ENCODE measurements at regions not wholly inside any gene's neighbourhood (a gene's known extent, or its start where the extent isn't known, plus 50 kb on each side); places are given as distances from the start of the nearest gene placed in this dataset.

DNA sequence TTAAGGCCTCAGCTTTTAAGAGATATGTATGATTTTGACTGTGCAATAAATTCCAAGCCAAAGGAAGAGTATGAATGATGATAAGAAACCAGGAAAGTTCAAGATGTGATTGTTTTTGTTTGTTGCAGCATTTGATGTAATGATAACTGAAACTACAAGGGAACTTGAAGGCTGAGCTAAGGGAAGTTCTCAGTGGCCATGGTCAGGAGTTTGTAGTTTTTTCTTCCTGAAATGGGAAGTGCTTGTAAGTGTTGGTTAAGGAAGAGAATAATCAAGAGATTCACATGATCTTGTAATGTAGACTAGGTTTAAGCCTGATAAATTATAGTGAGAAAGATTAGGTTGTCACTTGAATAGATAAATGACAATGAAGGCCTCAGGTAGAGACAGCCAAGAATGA is 53.4 kb downstream of the PTCHD4 start:
- no peak for DNase-seq (ENCODE audit: low read depth)
- no peak overlapping the region for H3K4me3 ChIP-seq (ENCODE audit: low read depth, low read length)
- TF ChIP-seq, protein P1, sequence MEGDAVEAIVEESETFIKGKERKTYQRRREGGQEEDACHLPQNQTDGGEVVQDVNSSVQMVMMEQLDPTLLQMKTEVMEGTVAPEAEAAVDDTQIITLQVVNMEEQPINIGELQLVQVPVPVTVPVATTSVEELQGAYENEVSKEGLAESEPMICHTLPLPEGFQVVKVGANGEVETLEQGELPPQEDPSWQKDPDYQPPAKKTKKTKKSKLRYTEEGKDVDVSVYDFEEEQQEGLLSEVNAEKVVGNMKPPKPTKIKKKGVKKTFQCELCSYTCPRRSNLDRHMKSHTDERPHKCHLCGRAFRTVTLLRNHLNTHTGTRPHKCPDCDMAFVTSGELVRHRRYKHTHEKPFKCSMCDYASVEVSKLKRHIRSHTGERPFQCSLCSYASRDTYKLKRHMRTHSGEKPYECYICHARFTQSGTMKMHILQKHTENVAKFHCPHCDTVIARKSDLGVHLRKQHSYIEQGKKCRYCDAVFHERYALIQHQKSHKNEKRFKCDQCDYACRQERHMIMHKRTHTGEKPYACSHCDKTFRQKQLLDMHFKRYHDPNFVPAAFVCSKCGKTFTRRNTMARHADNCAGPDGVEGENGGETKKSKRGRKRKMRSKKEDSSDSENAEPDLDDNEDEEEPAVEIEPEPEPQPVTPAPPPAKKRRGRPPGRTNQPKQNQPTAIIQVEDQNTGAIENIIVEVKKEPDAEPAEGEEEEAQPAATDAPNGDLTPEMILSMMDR (IDR thresholded peaks at IDR 0.05; ENCODE audit: insufficient read depth, low read depth, low read length, missing control alignments) = no peak

DNA sequence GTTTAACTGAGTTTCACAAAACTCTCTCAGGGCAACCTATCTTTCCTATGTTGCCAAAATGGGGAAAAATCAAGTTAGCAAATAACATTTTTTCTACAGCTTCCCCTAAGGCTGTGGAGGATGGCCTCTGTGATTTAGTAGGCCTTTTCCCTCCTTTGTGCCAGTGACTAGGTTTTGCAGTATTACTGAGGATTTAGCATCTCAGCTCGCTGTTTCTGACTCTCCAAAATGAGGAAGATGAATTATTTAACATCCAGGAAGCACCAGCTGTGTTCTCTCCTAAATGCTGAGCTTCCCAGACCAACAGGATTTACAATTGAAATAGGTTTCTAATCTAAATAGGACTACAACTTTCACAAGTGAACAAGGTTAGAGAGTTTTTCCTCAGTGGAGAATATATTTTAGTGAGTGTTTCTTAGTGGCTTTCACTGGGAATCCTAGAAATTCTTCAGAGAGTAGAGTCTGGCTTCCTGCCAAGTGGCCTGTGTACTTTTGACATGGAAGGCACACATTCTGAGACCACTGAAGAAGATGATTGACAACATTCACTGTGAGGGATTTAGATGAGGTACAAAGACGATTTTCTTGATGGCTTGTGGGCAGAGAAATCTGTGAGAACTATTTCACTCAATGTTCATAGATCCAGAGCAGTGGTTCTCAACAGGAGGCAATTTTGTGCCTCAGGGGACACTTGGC is 62.4 kb downstream of the PTCHD4 start:
- no peak for DNase-seq (ENCODE audit: low read depth)
- TF ChIP-seq, protein P1 (IDR thresholded peaks at IDR 0.05; ENCODE audit: insufficient read depth, low read depth, low read length, missing control alignments) = no peak
- H3K4me3 ChIP-seq (ENCODE audit: low read depth, low read length) = no peak overlapping the region

DNA sequence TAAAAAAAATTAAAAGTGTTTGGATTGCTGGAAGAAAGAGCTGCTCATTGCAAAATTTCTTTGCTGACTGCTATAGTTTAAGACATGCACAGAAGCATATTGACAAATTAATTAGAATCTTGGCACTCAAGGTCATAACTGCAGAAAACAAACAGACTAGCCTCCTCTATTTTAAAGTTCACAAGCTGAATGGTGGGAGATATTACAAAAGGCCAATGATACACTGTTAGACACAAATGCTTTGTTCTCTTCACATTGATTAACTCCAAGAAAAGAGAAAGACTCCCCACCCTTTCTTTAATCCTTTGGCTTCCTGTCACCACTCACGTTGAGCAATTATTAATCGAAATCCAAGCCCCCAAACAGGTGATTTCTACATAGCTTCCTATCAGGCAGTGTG is 69.1 kb downstream of the PTCHD4 start:
- no peak overlapping the region for H3K4me3 ChIP-seq (ENCODE audit: low read depth, low read length)
- DNase-seq (ENCODE audit: low read depth) = no peak
- TF ChIP-seq, protein P1 (IDR thresholded peaks at IDR 0.05; ENCODE audit: insufficient read depth, low read depth, low read length, missing control alignments) = no peak

DNA sequence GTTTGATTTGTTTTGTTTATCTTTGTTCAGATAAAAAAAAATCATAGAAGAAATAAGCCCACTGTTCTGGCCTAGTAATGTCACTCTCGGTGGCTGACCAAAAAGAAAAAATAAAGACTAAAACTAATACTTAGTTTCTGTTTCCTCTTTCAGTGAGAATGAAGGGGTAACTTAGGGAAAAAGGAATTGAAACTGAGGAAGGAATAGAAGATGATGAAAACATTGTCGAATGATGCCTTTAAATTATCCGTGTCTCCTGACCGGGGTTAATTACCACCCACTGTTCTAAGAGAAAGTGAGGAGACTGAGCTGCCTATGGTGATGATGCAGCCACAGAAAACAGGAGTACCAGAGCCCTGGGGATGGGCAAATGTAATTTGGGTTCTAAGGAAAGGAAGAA is 73.1 kb downstream of the PTCHD4 start:
- no peak overlapping the region for H3K4me3 ChIP-seq (ENCODE audit: low read depth, low read length)

DNA sequence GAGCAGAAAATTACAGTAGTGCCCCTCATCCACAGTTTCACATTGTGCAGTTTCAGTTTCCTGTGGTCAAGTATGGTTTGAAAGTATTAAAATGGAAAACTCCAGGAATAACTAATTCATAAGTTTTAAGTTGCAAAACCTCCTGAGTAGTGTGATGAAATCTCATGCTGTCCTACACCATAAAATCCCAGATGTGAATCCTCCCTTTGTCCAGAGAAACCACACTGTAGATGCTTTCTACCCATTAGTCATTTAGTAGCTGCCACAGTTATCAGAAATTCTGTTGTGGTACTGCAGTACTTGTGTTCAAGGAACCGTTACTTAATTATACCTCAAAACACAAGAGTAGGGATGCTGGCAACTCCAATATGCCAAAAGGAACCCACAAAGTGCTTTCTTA is 74.7 kb downstream of the PTCHD4 start:
- TF ChIP-seq, protein P1 (IDR thresholded peaks at IDR 0.05; ENCODE audit: insufficient read depth, low read depth, low read length, missing control alignments) = no peak
- no peak overlapping the region for H3K4me3 ChIP-seq (ENCODE audit: low read depth, low read length)
- no peak for DNase-seq (ENCODE audit: low read depth)

More for the DNA sequence above, 73.1 kb downstream of the PTCHD4 start:
- TF ChIP-seq, protein P1 (IDR thresholded peaks at IDR 0.05; ENCODE audit: insufficient read depth, low read depth, low read length, missing control alignments) = no peak
- no peak for DNase-seq (ENCODE audit: low read depth)

DNA sequence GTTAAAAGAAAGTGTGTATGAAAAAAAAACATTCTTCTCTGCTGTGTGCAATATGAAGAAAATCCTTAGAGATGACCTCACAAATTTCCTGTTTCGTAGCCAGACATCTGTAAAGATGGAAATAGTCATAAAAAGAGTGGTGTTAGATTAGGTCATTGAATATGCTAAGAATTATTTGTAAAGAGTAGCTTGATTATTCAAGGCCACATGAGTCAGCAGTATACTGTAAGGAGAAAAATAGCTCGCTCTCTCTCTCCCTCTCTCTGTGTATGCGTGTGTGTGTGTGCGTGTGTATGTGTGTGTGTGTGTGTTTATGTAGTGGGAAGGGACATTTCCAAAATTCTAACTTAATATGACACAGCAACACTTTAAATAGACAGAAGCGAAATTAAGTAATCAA is 78.8 kb downstream of the PTCHD4 start:
- no peak for DNase-seq (ENCODE audit: low read depth)
- H3K4me3 ChIP-seq (ENCODE audit: low read depth, low read length) = no peak overlapping the region
- TF ChIP-seq, protein P1 (IDR thresholded peaks at IDR 0.05; ENCODE audit: insufficient read depth, low read depth, low read length, missing control alignments) = no peak

DNA sequence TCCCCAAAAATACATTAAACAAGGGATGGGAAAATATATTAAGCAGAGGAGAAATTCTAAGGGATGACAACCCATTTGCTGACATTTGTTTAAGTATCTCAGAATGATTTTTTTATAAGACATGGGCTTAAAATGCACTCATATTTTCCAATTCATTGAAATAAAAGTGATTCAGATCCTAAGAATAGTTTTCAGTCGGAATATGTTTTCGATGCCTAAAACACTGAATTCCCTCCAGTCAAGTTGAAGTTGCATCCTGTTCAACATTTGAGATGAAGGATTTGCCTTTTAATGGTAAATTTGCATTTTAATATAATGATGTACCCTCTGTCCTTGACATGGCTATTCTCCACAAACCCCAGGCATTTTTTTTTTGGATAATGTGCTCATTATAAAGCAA is 79.3 kb downstream of the PTCHD4 start:
- H3K4me3 ChIP-seq (ENCODE audit: low read depth, low read length) = no peak overlapping the region
- DNase-seq (ENCODE audit: low read depth) = no peak
- TF ChIP-seq, protein P1 (IDR thresholded peaks at IDR 0.05; ENCODE audit: insufficient read depth, low read depth, low read length, missing control alignments) = no peak

Measured in GM12865 (cell line).